Astrocyte of the cerebellum (primary cell): ENCODE measurements at regions not wholly inside any gene's neighbourhood (a gene's known extent, or its start where the extent isn't known, plus 50 kb on each side); places are given as distances from the start of the nearest gene placed in this dataset.

ENCODE experiments used
- DNase-seq: peaks from one replicate; pipeline ENCODE4 v3.0.0-alpha.2; 2011; ENCODE audit warnings: low read depth
- H3K4me3 ChIP-seq: 2 replicates; pipeline ENCODE4 v1.5.1; 2011; ENCODE audit warnings: mild to moderate bottlenecking, low read depth, low read length, moderate library complexity
- CTCF ChIP-seq: IDR thresholded peaks from 2 replicates; pipeline ENCODE4 v1.5.1; 2012; ENCODE audit warnings: low read length, low read depth, moderate library complexity, mild to moderate bottlenecking; ENCODE audit errors: missing control alignments
- in situ Hi-C: cut with HindIII; loops from 2 replicates; pipeline ENCODE4 v1.10.0; 2017; ENCODE audit warnings: low sequenced_read_pairs

- in situ Hi-C loops, result no loop called here
- no peak overlapping the region for H3K4me3 ChIP-seq
- no peak for TF ChIP-seq CTCF
- DNase-seq, result peak; percentile 86
Measured at GRCh38 chr7:41886262-41886900, 183.5 kb upstream of the INHBA start.

GRCh38 chr7:41885748-41886147, 182.9 kb upstream of the INHBA start:
- no peak overlapping the region for H3K4me3 ChIP-seq
- in situ Hi-C loops, result no loop called here

GRCh38 chr7:41885078-41885477, 182.2 kb upstream of the INHBA start:
- H3K4me3 ChIP-seq, result no peak overlapping the region
- TF ChIP-seq CTCF, result no peak
- in situ Hi-C loops, result no loop called here
- no peak for DNase-seq

More at GRCh38 chr7:41885748-41886147, 182.9 kb upstream of the INHBA start:
- no peak for TF ChIP-seq CTCF
- DNase-seq, result no peak

GRCh38 chr7:41882745-41883420, 180.0 kb upstream of the INHBA start:
- in situ Hi-C loops, result no loop called here
- DNase-seq, result no peak
- H3K4me3 ChIP-seq, result no peak overlapping the region
- no peak for TF ChIP-seq CTCF

GRCh38 chr7:41882256-41882655, 179.4 kb upstream of the INHBA start:
- no peak overlapping the region for H3K4me3 ChIP-seq
- in situ Hi-C loops, result no loop called here

More at GRCh38 chr7:41882256-41882655, 179.4 kb upstream of the INHBA start:
- no peak for TF ChIP-seq CTCF
- no peak for DNase-seq
